NCI-H2196 treated with DMSO at 0.1 percent for 48 hours (cell line): ENCODE measurements at regions not wholly inside any gene's neighbourhood (a gene's known extent, or its start where the extent isn't known, plus 50 kb on each side); places are given as distances from the start of the nearest gene placed in this dataset.

Source experiments
- DNase-seq: peaks from one replicate; lab custom pipeline; 2025; ENCODE audit not compliant: unreplicated experiment; lab: John Stamatoyannopoulos, UW

- no peak for DNase-seq
Observed at GRCh38 chr13:99893567-99893966, 78.0 kb downstream of the ZIC5 start.

GRCh38 chr13:99892866-99893504, 78.6 kb downstream of the ZIC5 start:
- DNase-seq = no peak

GRCh38 chr13:99892196-99892613, 79.4 kb downstream of the ZIC5 start:
- no peak for DNase-seq

- DNase-seq = no peak
Observed at GRCh38 chr13:99886706-99887105, 84.9 kb downstream of the ZIC5 start.

- DNase-seq = no peak
Observed at GRCh38 chr13:99884913-99885312, 86.7 kb downstream of the ZIC5 start.

GRCh38 chr13:99883805-99884204, 87.8 kb downstream of the ZIC5 start:
- DNase-seq = no peak

GRCh38 chr13:99878921-99879610, 92.5 kb downstream of the ZIC5 start:
- no peak for DNase-seq

- no peak for DNase-seq
Observed at GRCh38 chr13:99876651-99877050, 94.9 kb downstream of the ZIC5 start.

- DNase-seq = no peak
Observed at GRCh38 chr13:99875391-99875790, 96.2 kb downstream of the ZIC5 start.

GRCh38 chr13:99873832-99874430, 97.6 kb downstream of the ZIC5 start:
- no peak for DNase-seq

GRCh38 chr13:99873141-99873540, 98.4 kb downstream of the ZIC5 start:
- no peak for DNase-seq

GRCh38 chr13:99871249-99871898, 100.2 kb downstream of the ZIC5 start:
- no peak for DNase-seq

GRCh38 chr13:99870541-99870940, 101.0 kb downstream of the ZIC5 start:
- no peak for DNase-seq

GRCh38 chr13:99869830-99870229, 101.7 kb downstream of the ZIC5 start:
- no peak for DNase-seq

- no peak for DNase-seq
Observed at GRCh38 chr13:99868767-99869166, 102.8 kb downstream of the ZIC5 start.

GRCh38 chr13:99867535-99868257, 103.9 kb downstream of the ZIC5 start:
- DNase-seq = no peak

GRCh38 chr13:99866781-99867180, 104.8 kb downstream of the ZIC5 start:
- DNase-seq = no peak

- DNase-seq = no peak
Observed at GRCh38 chr13:99865420-99865930, 106.1 kb downstream of the ZIC5 start.

GRCh38 chr13:99864627-99864990, 107.0 kb downstream of the ZIC5 start:
- no peak for DNase-seq

GRCh38 chr13:99863789-99864626, 107.6 kb downstream of the ZIC5 start:
- DNase-seq = no peak
